ENCODE measurements at regions not wholly inside any gene's neighbourhood (a gene's known extent, or its start where the extent isn't known, plus 50 kb on each side); places are given as distances from the start of the nearest gene placed in this dataset.

DNA sequence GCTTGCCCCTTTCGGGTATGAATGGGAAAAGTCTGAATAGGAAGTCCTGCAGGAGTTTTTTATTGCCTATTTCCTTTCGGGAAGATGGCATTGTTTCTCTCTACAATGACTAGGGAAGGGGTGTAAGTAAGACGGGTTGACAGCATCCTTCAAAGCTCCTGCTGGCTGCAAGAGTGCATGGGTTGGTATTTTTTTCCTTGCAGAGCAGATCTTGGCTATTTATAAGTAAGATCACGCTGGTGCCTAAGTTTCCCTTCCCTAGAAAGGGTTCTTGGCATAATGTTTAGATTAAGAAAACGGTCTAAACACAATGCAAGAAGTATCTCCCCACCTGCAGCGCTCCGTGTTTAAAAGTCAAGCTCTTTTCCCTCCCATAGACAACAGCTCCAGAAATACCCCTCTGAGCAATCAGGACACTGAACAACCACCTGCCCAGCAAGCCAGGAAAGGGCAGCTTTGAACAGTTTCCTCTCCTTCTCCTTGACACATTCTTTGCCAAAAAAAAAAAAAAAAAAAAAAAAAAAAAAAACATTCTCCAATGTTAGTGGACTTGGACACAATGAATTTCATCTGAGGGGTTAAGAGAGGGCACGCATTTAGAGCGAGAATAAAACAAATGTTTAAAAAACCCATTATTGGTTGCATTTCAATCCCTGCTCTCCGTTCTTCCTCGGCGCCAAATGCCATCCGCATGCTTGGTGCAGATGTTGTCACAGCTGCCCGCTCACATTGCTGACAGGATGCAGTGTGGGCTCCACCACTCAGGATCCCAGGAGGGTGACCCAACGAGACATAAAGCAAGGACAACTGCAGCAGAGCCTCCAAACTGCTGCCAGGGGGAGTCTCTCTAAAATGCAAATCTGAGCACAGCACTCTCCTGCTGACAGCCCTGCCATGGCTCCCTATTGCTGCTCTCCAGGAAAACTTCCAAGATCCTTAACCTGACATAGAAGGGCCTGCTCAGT lies 427.4 kb upstream of the MGMT start:
- TF ChIP-seq, protein P1, sequence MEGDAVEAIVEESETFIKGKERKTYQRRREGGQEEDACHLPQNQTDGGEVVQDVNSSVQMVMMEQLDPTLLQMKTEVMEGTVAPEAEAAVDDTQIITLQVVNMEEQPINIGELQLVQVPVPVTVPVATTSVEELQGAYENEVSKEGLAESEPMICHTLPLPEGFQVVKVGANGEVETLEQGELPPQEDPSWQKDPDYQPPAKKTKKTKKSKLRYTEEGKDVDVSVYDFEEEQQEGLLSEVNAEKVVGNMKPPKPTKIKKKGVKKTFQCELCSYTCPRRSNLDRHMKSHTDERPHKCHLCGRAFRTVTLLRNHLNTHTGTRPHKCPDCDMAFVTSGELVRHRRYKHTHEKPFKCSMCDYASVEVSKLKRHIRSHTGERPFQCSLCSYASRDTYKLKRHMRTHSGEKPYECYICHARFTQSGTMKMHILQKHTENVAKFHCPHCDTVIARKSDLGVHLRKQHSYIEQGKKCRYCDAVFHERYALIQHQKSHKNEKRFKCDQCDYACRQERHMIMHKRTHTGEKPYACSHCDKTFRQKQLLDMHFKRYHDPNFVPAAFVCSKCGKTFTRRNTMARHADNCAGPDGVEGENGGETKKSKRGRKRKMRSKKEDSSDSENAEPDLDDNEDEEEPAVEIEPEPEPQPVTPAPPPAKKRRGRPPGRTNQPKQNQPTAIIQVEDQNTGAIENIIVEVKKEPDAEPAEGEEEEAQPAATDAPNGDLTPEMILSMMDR (IDR thresholded peaks at IDR 0.05): no peak
- TF ChIP-seq POLR2A (IDR thresholded peaks at IDR 0.05): no peak

All from lower leg skin (tissue), 3 donors.